Sciatic nerve (tissue), 2 donors: ENCODE measurements at regions not wholly inside any gene's neighbourhood (a gene's known extent, or its start where the extent isn't known, plus 50 kb on each side); places are given as distances from the start of the nearest gene placed in this dataset.
A peak's percentile ranks its signal among the peaks of the same experiment; 100 is the strongest.
"Not testable (repeated sequence)": the region's sequence is repeated elsewhere in the genome, so short reads cannot be mapped to it uniquely, and the experiment has no call there.

ENCODE experiments used
- ATAC-seq: fragments of 200-7000 bp; cut with Tn5 transposase; one replicate; pipeline ENCODE4 v1.9.1; 2020; ENCODE audit warnings: mild to moderate bottlenecking, moderate library complexity
- DNase-seq: peaks from one replicate; pipeline ENCODE4 v3.0.0-alpha.2; 2020; ENCODE audit warnings: low spot score
- intact Hi-C: fragments of 100-400 bp; cut with DNase I; formaldehyde crosslinking; loops from one replicate; pipeline ENCODE4 v1.14.2; 2022
- donor health status: DM: no; HTN: no; CAD: no.
- donor health status: DM: no; HTN: no; CAD: no.

- ATAC-seq (no peak), DNase-seq (no peak)
- intact Hi-C loops = no loop called here
Observed at GRCh38 chr10:4278186-4278585, 493.2 kb upstream of the KLF6 start.

DNA sequence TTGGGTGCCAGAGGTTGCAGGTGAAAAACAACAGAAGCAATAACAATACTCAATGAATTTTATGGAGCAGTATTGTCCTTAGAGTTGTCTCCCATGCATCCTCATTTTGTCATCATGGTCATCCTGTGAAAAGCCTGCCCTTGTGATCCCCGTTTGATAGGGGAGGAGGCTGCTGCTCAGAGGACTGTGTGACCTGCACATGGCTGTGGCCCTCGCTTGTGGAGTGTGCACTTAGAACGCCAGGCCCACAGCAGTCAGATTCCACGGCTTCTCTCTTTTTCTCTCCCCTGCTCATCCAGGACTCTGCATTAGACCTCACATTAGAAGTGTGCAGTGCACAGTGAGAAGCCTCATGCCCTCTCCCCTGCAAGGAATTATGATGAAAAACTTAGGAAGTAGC lies 491.1 kb upstream of the KLF6 start:
- ATAC-seq = no peak
- DNase-seq = no peak
- intact Hi-C loops = no loop called here

DNA sequence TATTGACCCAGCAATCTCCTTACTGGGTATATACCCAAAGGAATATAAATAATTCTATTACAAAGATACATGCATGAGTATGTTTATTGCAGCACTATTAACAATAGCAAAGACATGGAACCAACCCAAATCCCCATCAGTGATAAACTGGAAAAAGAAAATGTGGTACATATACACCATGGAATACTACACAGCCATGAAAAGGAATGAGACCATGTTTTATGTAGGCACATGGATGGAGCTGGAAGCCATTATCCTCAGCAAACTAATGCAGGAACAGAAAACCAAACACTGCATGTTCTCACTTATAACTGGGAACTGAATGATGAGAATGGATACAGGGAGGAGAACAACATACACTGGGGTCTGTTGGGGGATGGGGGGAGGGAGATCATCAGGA lies 489.7 kb upstream of the KLF6 start:
- intact Hi-C loops, DNase-seq, ATAC-seq: not testable (repeated sequence)

- no peak for DNase-seq
- intact Hi-C loops = no loop called here
- no peak for ATAC-seq
Observed at GRCh38 chr10:4271193-4271592, 486.2 kb upstream of the KLF6 start.

- intact Hi-C loops = no loop called here
- peak; percentile 78 for ATAC-seq
- DNase-seq = no peak
Observed at GRCh38 chr10:4270116-4270515, 485.1 kb upstream of the KLF6 start.

GRCh38 chr10:4268490-4268889 lies 483.5 kb upstream of the KLF6 start:
- DNase-seq, ATAC-seq, intact Hi-C loops: not testable (repeated sequence)

DNA sequence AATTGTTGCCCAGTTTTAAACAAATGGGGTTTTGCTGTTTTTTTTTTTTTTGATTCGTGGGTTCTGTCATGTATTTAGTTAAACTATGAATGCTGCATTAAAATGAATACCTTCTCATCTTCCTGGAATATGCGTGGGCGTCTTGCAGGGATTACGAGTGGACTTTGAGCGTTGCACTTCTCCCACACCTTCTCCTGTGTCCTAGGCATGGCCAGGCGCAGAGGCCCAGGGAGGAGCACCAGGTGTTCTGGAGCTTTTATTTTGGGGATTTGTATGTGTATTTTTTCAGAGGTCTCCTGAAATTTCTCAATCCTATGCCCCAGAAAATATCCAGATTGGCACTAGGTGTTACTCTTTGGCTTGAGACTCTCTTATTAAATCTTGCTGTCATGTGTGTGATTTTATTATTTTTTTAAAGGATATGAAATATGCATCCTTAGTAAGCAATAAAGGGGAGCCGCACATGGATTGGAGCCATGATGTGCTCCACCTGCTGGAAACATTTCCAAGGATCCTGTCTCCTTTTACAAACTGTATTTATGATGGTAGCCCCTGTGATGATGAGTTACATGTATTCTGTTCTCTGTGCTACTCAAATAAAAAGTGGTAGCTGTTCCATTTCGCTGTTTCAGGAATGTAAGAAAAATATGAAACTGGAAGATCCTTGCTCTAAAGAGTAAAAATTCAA lies 482.2 kb upstream of the KLF6 start:
- intact Hi-C loops = no loop called here
- ATAC-seq (peak; percentile 21), DNase-seq (no peak)

- peak; percentile 80 for ATAC-seq
- no peak for DNase-seq
- intact Hi-C loops = no loop called here
Observed at GRCh38 chr10:4266416-4267085, 481.5 kb upstream of the KLF6 start.

DNA sequence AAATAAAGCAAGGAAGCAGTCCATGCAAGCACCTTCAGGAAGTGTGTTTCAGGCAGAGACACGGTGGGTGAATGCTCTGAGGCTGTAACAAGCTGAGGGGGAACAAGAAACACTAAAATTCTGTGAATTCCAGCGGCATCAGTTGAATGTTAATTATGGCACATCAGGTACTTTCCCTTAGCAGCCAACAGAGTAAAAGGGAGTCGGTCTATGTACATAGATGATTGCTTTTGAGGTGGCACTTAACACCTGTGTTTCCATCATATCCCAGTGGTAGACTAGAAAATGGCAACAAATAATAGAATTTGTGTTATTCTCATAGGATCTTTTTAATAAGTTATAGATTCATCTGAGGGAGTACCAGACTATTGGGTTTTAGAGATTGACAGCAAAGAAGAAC lies 481.0 kb upstream of the KLF6 start:
- DNase-seq = no peak
- intact Hi-C loops = no loop called here

DNA sequence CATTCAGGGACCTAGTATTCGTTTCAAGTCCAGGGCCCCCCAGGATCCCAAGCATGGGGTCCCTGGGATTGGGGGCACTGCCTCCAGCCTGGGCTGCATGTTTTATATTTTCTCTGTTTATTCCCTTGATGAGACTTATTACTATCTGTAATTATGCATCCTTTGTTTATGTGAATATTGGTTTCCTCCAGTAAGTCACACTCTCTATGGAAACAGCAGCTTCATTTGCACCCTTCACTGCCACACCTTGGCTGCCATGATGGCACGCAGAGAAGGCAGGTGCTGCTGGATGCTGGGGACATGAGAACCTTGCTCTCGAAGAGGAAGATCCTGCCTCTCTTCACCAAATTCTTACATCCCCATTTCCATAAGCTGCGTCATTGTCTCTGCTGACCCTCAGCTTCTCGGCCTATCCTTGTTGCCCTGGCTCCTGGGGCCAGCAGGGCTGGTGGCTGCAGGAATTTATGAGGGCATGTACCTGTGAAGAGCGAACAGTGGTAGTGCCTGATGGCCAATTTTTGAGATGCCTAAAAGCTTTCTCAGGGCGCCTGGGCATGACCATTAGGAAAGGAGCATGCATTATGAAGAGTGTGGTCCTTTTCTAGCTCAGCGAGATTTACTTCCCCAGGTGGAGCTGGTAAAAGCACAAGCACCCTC lies 479.3 kb upstream of the KLF6 start:
- DNase-seq = no peak
- intact Hi-C loops = no loop called here
- ATAC-seq = no peak

More for the DNA sequence above, 481.0 kb upstream of the KLF6 start:
- ATAC-seq = no peak

- intact Hi-C loops = no loop called here
- ATAC-seq (peak; percentile 39), DNase-seq (no peak)
Observed at GRCh38 chr10:4263601-4263921, 478.6 kb upstream of the KLF6 start.

DNA sequence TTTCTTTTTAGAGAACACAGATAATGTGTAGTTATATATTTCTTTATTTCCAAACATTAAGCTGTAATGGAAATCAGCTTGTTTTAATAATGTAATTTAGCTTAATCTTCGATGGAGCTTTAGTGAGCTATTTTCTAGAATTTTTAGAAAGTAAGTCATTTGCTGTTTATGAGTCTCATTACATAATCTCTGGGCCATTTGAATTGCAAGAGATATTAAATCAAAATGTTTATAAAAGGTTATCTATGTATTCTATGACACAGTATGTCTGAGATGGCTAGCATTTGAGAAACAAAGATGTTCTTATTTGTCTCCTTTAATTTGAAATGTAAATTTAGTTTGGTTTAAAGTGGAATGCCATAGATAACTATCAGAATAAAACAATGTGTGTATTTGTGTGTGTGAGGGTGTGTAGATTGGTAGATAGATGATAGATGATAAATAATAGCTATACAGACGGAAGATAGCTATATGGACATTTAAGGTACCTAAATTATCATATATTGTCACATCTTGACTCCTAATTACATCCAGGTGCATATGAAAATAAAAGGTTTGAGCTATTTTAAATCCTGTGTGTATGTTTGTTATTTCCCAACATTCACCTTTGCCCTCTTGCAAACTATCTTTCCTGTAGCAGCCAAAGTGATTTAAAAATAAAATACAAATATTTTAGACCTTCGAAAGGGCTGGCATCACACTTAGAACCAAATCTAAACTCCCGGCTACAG lies 478.0 kb upstream of the KLF6 start:
- ATAC-seq (no peak), DNase-seq (no peak)
- intact Hi-C loops = no loop called here

GRCh38 chr10:4262449-4262848 lies 477.4 kb upstream of the KLF6 start:
- no peak for ATAC-seq
- intact Hi-C loops = no loop called here
- no peak for DNase-seq

- no peak for DNase-seq
- peak; percentile 15 for ATAC-seq
- intact Hi-C loops = no loop called here
Observed at GRCh38 chr10:4260483-4261124, 475.6 kb upstream of the KLF6 start.

- intact Hi-C loops = no loop called here
- ATAC-seq (no peak), DNase-seq (no peak)
Observed at GRCh38 chr10:4257939-4258465, 473.0 kb upstream of the KLF6 start.

- DNase-seq (no peak), ATAC-seq (no peak)
- intact Hi-C loops = no loop called here
Observed at GRCh38 chr10:4256971-4257370, 472.0 kb upstream of the KLF6 start.

- intact Hi-C loops = no loop called here
- ATAC-seq (no peak), DNase-seq (no peak)
Observed at GRCh38 chr10:4255751-4256150, 470.7 kb upstream of the KLF6 start.

DNA sequence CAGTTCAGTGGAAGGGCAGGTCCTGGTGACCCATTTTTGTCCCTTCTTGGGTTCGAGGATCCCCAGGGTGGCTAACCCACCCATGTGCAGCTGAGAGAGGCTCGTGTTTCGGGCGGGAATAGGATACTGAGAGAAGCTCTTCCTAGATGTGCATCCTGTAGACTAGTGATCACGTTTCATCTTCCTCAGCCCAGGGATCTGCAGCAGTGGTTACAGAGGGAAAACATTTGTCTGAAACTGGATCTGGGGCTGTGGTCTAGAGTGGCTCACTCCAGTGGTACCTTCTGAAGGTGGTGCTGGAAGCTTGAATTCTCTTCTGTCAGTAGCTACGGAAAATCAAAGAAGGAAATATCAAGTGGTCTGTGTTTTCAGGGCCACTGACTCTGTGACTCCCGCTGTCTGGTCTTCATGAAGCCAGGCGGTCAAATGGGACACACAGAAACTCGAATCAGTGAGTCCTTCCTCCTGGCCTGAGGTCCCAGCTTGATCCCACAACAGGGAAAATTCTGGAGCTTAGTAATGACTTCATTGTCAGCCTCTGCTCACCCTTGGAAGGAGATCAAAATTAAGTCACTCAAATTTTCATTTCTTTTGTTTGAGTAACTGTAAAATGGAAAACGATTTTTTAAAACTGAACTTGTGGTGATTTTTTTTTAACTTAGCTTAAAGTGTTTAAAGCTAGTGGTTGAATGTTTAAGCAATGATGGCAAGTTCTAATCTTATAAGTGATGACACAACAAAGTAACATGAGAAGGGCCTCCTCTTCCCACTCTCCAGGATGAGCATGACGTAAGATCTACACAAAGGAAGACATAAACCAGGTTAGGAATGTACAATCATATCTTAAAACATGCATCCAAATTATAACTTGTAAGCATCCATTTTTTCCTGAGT lies 469.3 kb upstream of the KLF6 start:
- ATAC-seq (no peak), DNase-seq (no peak)
- intact Hi-C loops = no loop called here
